Epithelial cell of esophagus (primary cell): ENCODE measurements at regions not wholly inside any gene's neighbourhood (a gene's known extent, or its start where the extent isn't known, plus 50 kb on each side); places are given as distances from the start of the nearest gene placed in this dataset.
"Not testable (repeated sequence)": the region's sequence is repeated elsewhere in the genome, so short reads cannot be mapped to it uniquely, and the experiment has no call there.

Experiments
- DNase-seq: peaks from one replicate; pipeline ENCODE4 v3.0.0; 2010; ENCODE audit warnings: low read depth
- H3K4me3 ChIP-seq: 2 replicates; pipeline ENCODE4 v1.5.1; 2011; ENCODE audit warnings: mild to moderate bottlenecking, low read length, control low read depth
- CTCF ChIP-seq: IDR thresholded peaks from 2 replicates; pipeline ENCODE4 v1.5.1; 2011; ENCODE audit warnings: low read depth, mild to moderate bottlenecking, low read length, control low read depth, inconsistent platforms; ENCODE audit not compliant: insufficient read depth; ENCODE audit errors: missing control alignments

DNA sequence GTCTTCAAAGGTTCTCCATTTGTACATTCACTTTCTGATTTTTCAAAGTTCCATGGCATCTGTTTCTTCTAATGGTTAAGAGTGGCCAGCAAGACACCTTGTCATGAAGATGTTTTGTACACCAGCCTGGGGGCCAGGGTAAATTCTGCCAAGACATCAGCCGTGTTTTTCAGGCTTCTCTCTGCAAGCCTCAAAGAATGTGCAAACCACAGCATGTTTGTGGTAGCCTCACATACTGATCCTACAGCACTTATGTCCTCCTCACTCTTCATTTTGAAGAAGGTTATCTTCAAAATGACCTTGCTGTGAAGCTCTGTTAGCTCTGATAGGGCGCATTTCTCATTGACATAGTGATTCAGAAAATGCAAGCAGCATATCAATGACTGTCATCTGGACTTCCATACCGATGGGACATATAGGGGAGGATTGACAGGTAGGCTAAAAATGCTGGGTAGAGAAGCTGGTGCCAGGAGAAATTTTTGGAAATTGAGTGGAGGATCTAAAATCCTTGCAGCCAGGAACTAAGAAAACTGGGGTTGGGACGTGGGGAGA, 59.3 kb upstream of the SPTLC3 start:
- DNase-seq: no peak
- no peak overlapping the region for H3K4me3 ChIP-seq
- no peak for TF ChIP-seq CTCF

DNA sequence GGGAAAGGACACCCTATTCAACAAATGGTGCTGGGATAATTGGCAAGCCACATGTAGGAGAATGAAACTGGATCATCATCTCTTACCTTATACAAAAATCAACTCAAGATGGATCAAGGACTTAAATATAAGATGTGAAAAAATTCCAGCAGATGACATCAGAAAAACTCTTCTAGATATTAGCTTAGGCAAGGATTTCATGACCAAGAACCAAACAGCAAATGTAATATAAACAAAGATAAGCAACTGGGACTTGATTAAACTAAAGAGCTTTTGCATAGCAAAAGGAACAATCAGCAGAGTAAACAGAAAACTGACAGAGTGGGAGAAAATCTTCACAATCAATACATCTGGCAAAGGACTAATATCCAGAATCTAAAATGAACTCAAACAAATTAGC, 54.5 kb upstream of the SPTLC3 start:
- H3K4me3 ChIP-seq, DNase-seq: not testable (repeated sequence)

- DNase-seq: no peak
- TF ChIP-seq CTCF: no peak
- no peak overlapping the region for H3K4me3 ChIP-seq
Observed at GRCh38 chr20:12955611-12956010, 53.2 kb upstream of the SPTLC3 start.

GRCh38 chr20:12956303-12956702, 52.5 kb upstream of the SPTLC3 start:
- no peak for TF ChIP-seq CTCF
- no peak for DNase-seq
- no peak overlapping the region for H3K4me3 ChIP-seq

- TF ChIP-seq CTCF: no peak
- DNase-seq: no peak
- no peak overlapping the region for H3K4me3 ChIP-seq
Observed at GRCh38 chr20:12957968-12958367, 50.8 kb upstream of the SPTLC3 start.
